GM21515 (cell line): ENCODE measurements at regions not wholly inside any gene's neighbourhood (a gene's known extent, or its start where the extent isn't known, plus 50 kb on each side); places are given as distances from the start of the nearest gene placed in this dataset.

ENCODE experiments used
- ATAC-seq: cut with Tn5 transposase; IDR thresholded peaks from one replicate; pipeline ENCODE4 v1.9.1; 2021; ENCODE audit not compliant: unreplicated experiment

DNA sequence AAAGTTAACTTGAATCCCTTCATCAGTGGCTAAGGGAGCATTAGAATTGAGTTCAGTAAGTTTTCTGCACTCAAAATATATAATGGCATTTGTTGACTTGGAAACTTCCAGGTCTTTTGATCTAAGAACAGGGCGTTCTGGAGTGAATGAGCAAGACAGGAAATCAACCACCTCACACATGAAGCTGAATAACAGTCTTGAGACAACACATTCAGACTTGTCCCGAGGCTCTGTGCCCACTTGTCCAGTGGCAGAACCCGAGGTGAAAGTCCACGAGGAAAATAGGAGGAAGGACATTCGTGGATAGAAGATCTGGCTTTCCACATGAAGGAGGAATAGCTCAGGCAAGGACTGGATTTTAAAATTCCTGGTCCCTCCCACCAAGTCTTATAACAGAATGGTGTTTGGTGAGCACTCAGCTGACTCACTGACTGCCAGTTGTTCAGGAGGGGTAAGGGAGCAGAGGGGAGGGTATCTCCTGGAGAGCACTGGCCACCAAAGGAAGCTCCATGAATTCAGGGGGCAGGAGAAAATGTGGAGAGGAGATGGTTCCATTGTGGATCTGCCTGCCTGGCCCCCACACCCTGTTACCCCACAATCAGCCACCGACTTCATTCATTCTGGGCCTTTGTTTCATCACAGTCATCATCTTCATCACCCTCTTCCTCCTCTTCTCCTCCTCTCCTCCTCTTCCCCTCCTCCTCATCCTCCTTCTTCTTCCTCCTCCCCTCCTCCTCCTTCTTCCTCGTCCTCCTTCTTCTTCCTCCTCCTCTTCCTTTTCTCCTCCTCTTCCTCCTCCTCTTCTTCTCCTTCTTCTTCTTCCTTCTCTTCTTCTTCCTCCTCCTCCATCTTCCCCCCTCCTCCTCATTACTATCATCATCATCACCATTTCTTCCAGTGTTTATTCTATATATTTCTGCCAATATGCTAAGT, 620.1 kb downstream of the MED13L start:
- ATAC-seq: no peak

- no peak for ATAC-seq
Measured at GRCh38 chr12:115650026-115650425, 627.5 kb downstream of the MED13L start.

DNA sequence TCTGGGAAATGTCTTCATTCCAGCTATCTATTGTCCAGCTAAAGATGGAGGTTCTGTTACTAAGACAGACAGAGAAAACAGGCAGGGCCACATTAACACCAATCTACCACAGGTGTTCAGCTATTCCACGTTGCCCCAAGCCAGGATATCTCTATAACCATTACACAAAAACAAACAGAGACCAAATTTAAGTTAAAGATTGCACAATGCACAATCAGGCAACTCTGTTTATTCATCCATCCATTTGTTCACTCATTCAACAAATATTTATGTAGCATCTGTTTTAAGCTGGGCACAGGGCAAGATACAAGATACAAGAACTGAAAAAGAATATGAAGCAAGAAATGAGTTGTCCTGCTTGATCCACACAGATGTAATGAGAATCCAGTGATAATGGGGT, 629.0 kb downstream of the MED13L start:
- no peak for ATAC-seq

DNA sequence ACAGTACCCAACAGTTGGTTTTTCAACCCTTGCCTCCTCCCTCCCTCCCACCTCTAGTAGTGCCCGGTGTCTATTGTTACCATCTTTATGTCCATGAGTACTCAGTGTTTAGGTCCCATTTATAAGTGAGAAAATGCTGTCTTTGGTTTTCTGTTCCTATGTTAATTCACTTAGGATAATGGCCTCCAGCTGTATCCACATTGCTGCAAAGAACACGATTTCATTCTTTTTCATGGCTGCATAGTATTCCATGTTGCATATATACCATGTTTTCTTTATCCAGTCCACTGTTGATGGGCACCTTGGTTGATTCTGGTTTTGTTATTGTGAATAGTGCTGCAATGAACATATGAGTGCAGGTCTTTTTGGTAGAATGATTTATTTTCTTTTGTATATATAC, 631.3 kb downstream of the MED13L start:
- ATAC-seq: no peak

GRCh38 chr12:115640929-115641328, 636.6 kb downstream of the MED13L start:
- no peak for ATAC-seq

GRCh38 chr12:115639648-115640012, 637.9 kb downstream of the MED13L start:
- ATAC-seq: no peak

- no peak for ATAC-seq
Measured at GRCh38 chr12:115638733-115639647, 638.5 kb downstream of the MED13L start.

DNA sequence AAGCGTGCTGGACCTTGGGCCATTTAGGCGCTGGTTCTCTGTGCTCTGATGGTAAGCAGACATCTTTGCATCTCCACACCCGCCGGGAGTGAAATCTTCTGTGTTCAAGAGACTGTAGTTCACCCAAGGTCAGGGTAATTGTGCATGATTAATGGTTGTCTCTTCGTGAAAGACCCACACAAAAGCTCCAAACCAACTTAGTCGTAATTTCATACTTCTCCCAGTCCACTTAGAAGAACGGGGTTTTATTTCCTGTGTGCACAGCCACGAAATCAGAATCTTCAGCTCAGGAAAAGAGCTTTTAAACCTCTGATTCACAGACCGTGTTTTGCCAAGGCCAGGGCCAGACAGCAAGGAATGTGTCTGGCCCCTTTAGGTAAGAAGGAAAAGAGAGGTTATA, 640.9 kb downstream of the MED13L start:
- ATAC-seq: no peak

- ATAC-seq: no peak
Measured at GRCh38 chr12:115632308-115632707, 645.2 kb downstream of the MED13L start.

DNA sequence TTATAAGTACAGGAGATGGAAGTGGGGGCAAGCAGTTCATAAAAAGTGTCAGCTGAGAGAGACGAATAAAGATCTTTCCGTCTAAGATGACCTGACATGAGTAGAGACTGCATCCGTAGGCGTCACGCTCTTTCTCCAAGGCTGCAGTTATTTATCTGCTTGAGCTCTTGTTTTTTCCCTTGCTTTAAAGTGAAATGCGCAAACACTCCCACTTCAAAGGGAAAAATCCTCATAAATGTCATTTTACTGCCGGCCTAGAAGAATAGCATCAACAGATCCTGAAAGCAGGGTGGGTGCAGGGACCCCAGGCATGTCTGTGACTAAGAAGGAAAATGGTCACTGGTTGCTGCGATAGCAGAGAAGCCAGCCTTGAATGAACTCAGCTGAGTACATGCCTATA, 647.4 kb downstream of the MED13L start:
- ATAC-seq: no peak

DNA sequence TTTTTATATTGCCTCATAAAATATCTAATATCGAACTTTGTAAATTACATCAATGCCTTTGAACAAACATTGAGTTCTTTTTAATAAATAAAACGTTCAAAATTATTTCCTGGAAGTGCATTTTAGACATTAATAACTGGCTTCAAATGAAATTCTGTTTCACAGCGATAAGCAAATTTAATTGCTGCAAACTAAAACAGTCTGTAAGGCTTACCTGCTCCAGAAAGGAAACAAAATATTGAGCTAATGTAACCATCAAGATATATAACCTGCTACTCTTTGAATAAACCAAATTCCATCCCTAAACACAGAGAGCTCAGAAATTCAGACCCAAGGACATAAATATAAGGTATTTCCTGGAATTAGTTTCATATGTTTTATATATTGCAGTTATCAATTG, 651.3 kb downstream of the MED13L start:
- ATAC-seq: no peak

DNA sequence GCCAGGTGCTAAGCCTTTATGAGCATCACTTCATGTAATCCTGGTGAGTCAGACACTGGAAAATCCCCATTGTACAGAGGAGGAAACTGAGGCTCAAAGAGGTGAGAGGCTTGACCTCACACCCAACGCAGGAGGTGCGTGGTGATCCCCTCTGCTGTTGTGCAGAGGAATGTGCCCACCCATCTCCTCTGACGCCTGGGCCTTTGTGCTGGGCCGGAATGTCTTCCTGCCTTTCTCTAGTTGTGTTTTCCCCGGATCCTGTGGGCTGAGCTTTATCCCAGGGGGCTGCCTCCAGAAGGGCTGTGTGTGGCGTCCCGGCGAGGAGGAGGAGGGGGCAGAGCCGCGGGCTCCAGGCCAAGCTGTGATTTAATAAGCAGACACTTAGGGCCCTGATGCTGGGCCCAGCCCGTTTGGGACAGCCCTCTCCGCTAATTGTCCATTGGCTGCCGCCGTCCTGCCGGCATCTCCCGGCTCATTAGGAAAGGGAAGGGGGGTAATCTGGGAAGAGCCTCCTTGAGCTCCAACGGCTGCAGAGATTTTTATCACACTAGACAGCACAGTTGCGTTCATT, 653.6 kb downstream of the MED13L start:
- ATAC-seq: no peak

- no peak for ATAC-seq
Measured at GRCh38 chr12:115623275-115623674, 654.2 kb downstream of the MED13L start.

GRCh38 chr12:115620816-115621215, 656.7 kb downstream of the MED13L start:
- no peak for ATAC-seq

DNA sequence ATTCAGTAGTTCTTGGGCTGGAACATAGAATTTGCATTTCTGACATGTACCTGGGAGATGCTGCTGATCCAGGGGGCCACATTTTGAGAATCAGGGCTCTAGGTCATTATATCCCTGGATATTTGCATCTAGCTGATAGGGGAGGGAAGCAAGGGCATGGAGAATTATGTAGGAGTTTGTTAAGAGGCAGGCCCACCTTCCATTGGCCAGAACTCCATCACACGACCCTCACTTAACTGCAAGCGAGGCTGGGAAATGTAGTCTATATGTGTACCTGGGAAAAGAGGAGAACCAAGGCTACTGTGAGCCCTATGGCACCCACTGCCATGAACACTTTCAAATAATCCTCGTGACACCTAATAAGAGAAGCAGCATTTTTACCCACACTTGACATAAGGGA, 657.6 kb downstream of the MED13L start:
- no peak for ATAC-seq

DNA sequence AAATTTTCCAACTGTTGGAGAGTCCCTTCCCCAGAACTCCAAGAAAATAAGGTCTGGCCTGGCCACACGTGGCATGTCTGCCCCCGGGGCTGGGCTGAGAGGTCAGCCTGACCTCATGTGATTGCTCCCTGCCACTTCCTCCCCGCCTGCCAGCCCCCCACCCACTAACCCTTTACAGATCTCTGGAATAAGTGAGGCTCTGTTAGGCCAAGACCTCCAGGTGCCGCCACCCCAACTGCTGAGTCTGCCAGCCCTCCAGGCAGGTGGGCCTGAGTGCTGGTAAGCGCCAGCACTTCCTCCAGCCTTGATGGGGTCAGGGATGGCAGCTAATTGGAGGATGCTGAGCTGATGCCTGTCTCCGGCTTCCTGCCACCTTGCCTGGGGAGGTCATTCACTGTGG, 658.4 kb downstream of the MED13L start:
- no peak for ATAC-seq

- no peak for ATAC-seq
Measured at GRCh38 chr12:115618105-115618504, 659.4 kb downstream of the MED13L start.

DNA sequence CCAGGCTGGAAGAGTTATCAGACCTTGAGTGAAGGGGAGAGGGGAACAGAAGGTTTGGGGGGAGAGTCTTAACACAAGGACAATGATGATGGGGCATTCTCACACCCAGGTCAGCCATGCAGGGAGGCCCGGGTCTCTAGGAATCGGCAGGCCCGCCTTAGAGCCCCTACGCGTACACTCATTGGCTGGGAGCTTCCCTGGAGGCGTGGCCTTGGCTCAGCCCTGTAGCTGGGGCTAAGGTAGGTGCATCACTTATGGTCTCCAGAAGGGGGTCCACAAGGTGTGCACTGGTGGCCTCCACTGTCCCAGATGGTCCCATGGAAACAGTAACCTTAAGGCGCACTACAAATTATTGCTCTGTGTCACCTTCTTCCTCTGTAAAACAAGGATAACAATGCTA, 660.1 kb downstream of the MED13L start:
- no peak for ATAC-seq

DNA sequence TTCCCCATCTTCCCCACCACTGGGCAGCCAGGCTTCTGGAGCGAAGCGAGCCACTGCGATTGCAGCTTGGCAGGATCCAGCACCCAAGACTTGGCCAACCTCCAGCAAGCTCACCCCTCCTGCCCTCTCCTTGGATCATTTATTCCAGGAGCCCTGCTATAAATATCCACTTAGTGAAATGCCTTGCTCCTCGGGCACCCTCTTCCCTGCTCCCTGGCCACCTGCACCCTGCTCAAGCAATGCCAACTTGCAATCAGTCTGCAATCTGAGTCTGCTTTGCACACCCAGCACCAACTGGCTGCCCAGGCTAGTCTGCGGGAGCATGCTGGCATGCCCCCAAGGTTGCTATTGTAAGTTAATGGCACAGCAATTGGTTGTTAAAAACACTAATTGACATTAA, 666.0 kb downstream of the MED13L start:
- no peak for ATAC-seq

DNA sequence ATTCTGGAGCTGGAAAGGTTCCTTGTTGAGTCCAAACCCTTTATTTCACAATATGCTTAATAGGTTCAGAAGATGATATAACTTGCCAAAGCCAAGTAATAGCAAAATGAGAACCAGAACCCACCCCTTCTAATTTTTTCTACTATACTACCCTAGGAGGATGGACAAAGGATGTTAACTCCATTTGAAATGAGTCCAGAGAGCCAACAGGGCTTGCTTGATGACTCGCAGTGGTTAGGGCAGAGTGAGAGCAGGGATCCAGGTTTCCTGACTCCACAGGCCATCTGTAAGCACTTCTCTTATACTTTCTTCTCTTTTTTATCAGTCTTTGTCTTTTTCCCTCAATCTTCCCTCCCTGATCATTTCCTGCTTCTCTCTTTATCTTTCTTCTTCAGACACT, 668.1 kb downstream of the MED13L start:
- no peak for ATAC-seq

DNA sequence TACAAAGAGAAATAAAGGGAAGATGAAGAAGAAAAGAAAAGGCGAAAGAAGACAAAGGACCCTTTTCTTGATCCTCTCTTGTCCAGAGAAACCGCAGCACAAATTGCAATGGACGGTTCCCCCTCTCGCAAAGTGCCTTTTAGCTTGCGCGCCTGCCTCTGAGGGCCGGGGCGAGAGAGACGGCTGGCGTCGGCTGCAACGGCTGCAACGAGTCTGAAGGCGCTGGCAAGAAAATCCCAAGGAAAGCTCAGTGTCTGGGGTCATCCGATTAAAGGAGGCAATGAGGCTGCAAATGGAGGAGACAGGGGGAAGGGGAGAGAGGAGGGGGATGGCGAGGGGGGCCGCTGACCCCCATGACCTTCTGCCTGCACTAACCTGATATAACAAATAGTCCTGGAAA, 671.5 kb downstream of the MED13L start:
- no peak for ATAC-seq
